HG02610 (cell line): ENCODE measurements at regions not wholly inside any gene's neighbourhood (a gene's known extent, or its start where the extent isn't known, plus 50 kb on each side); places are given as distances from the start of the nearest gene placed in this dataset.

Experiments used
- ATAC-seq: cut with Tn5 transposase; IDR thresholded peaks from one replicate; pipeline ENCODE4 v1.9.1; 2021; ENCODE audit warnings: mild to moderate bottlenecking, moderate library complexity; ENCODE audit not compliant: unreplicated experiment

DNA sequence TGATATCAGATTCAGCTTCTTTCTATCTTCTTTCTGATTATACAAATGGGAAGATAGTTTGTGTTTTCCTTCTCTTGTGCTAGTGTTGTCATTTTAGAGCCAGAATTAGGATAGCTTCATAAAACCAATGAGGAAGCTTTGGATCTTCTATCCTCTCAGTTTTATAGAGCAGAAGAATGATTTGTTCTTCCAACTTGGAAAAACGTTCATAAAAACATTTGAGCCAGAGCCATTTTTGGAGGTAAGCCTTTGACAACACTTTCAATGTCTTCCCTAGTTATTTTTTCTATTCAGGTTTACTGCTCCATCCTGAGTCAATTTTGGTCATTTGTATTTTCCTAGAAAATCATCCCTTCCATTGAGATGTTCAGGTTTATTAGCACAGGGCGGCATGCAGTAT lies 91.2 kb upstream of the MYOCD start:
- ATAC-seq: no peak

- ATAC-seq: no peak
Measured at GRCh38 chr17:12575641-12576040, 90.0 kb upstream of the MYOCD start.

DNA sequence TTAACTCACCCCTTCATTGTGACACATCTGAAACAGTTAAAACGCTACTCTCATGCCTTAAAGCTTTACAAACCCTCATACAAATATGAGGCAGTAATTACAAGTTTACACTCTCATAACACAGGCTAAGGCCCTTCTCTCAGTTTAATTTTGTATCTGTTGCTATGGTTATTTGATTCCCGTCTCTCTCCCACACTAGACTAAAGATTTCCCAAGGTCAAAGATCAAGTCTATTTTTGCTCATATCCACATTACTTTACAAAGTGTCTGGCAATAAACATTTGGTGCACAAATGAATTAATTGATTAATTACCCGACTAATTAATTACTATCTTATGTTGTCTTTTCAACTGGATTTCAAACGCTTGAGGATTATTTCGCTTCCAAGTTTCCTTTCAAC lies 86.4 kb upstream of the MYOCD start:
- no peak for ATAC-seq

DNA sequence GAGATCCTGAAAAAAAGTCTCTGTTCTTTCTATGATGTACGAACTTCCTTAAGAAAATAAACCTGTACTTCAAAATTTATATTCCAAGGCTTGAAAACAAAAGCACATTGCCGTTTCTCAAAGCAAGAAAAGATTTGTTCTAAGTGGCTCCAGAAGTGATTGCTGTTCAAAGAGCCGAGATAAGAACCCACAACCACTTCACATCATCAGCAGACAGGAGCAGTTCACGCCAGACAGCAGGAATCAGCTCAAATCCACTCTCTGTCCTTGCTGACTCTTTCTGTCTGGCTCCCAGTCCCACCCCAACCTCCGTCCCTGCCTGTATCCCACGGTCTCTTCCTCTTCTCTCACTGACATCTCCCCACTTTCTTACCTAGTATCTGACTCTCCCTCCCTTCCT lies 85.0 kb upstream of the MYOCD start:
- ATAC-seq: no peak

- ATAC-seq: no peak
Measured at GRCh38 chr17:12584727-12585126, 81.0 kb upstream of the MYOCD start.

DNA sequence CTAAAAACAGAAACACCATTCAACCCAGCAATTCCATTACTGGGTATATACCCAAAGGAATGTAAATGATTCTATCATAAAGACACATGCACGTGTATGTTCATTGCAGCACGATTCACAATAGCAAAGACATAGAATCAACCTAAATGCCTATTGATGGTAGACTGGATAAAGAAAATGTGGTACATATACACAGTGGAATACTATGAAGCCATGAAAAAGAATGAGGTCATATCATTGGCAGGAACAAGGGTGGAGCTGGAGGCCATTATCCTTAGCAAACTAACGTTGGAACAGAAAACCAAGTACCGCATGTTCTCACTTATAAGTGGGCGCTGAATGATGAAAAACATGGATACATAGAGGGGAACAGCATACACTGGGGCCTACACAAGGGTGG lies 77.2 kb upstream of the MYOCD start:
- ATAC-seq: no peak

DNA sequence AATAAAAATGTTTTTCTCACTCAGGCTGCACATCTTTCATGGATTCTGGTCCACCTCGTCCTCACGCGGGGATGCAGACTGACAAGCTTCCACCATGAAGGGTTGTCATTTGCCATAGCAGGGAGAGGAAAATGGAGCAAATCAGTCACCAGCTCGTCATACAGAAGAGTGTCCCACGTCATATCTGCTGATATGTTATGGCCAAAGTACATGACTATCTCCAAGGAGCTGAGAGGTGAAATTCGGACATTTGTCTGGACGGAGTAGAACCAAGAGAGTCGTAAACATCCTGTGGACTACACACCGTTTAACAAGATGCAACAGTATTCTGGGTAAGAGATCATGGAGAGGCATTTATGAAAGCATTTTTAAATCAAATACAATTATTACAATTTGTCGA lies 75.3 kb upstream of the MYOCD start:
- no peak for ATAC-seq

DNA sequence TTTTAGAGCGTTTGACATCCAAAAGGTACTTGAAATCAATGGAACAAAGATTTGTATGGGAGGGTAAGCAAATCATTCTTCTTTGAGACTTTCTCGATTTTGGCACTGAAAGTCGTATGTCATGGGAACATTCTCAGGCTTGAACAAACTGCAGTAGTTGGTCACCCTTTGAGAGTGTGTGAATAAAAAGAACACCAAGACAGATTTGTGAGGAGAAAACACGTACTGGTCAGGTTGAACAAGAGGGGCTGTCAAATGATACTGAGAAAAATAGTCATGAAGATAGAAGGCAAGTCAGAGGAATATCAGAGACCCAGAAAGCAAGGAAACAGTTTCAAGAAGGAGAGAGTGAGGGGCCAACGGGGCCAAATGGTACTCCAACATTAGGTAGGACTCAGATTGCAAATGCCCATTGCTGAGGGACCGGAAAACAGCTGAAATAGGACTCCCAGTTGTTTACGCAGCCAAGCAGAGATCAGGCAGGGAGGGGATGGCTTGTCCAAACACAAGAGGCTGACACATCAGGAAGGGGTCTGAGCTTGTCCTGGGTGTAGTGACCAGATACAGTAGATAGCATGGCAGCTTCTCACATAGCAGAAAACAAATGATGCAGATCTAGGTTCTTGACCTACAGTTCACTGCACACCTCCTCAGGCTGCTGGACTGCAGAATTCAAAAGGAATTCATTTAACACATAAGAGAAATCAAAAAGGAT lies 74.5 kb upstream of the MYOCD start:
- no peak for ATAC-seq

DNA sequence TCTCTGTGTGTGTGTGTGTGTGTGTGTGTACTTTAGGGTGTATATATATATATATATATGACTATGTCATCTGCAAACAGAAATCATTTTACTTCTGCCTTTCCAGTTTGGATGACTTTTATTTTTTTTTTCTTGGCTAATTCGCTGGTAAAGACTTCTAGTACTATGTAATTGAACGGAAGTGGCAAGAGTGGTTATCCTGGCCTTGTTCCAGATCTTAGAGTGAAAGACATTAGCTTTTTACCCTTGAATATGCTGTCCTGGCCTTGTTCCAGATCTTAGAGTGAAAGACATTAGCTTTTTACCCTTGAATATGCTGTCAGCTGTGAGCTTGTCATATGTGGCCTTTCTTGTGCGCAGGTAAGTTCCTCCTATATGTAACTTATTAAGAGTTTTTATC lies 72.7 kb upstream of the MYOCD start:
- no peak for ATAC-seq

- ATAC-seq: no peak
Measured at GRCh38 chr17:12596961-12597360, 68.7 kb upstream of the MYOCD start.

- ATAC-seq: no peak
Measured at GRCh38 chr17:12597895-12598294, 67.8 kb upstream of the MYOCD start.

DNA sequence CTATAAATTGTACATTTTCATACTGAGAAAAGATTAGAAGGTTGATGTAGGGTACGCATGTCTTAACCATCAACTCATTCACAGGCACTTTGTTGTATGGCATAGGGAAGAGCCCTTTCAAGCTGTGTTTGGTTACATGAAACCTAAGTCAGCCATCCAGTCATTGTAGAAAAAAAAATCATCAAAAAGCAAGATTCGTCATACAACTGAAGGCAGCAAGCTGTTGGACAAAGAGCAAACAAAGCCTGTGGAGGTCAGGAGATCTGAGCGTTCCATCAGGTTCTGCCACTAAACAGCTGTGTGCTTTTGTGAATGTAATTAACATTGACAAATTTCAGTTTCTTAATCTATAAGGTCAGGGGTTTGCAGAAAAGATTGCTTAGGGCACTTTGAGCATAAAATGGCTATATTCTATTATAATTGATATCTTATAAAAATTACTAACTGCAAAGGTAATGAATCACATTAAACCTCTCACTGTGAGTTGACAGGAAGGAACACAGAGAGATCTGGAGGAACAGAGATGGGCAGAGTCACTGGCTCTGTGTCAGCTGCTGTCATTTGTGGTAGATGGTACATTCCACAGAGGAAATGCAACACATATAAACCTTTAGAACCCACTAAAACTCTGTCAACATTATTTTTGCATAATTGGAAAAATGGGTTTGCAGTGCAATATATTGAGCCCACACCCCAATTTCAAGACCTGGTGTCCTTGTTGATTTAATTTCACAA lies 66.3 kb upstream of the MYOCD start:
- ATAC-seq: no peak

DNA sequence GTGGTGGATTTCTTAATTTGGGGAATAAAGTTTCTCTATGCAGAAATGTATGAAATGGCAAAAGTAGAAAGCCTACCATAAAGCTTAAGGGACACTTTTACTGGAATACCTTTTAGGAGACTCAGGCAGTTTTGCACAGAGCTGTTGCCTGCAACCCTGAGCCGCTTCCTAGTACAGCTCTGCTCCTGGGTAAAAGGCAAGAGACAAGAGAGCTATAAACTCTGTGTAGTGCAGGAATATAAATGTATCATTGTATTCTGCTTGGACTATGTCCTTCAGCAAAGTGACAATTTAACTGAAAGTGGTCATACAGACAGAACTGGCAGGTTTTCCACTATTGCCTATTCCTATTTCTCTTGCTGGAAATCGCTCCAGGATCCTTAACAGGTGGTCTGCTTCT lies 65.3 kb upstream of the MYOCD start:
- ATAC-seq: no peak

GRCh38 chr17:12603566-12603965 lies 62.1 kb upstream of the MYOCD start:
- ATAC-seq: no peak

DNA sequence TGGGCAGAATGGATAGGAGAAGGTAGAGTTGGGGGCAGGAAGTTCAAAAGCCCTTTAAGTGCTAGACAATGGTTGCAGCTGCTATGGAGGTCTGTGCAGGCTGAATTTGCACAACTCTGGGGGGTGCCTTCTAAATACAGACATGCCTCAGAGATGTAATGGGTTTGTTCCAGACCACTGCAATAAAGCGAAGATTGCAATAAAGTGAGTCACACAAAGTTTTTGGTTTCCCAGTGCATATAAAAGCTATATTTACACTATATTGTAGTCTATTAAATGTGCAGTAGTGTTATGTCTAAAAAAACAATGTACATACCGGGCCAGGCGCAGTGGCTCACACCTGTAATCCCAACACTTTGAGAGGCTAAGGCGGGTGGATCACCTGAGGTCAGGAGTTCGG lies 60.5 kb upstream of the MYOCD start:
- ATAC-seq: no peak

- no peak for ATAC-seq
Measured at GRCh38 chr17:12613566-12613965, 52.1 kb upstream of the MYOCD start.
